ENCODE measurements at regions not wholly inside any gene's neighbourhood (a gene's known extent, or its start where the extent isn't known, plus 50 kb on each side); places are given as distances from the start of the nearest gene placed in this dataset.

- H3K4me1 ChIP-seq (ENCODE audit: insufficient read depth, poor library complexity, severe bottlenecking), result no peaks in the 10 kb centered on the region
- no peaks in the 10 kb centered on the region for H3K9me3 ChIP-seq (ENCODE audit: severe bottlenecking)
- no peaks in the 10 kb centered on the region for H3K27me3 ChIP-seq (ENCODE audit: insufficient read depth, poor library complexity, severe bottlenecking)
- DNase-seq (ENCODE audit: low spot score) (no peak), ATAC-seq (ENCODE audit: low read depth) (no peak)
- H3K36me3 ChIP-seq (ENCODE audit: low read depth), result no peaks in the 10 kb centered on the region
- H3K27ac ChIP-seq (ENCODE audit: poor library complexity, severe bottlenecking), result no peak overlapping the region
- H3K4me3 ChIP-seq (ENCODE audit: severe bottlenecking), result no peak overlapping the region
- TF ChIP-seq CTCF (IDR thresholded peaks at IDR 0.05; ENCODE audit: poor library complexity, severe bottlenecking), result no peak
Observed at GRCh38 chr9:10744669-10745068, 131.9 kb upstream of the PTPRD start.

GRCh38 chr9:10753474-10753873, 140.7 kb upstream of the PTPRD start:
- ATAC-seq (ENCODE audit: low read depth), result no peak
- no peak for TF ChIP-seq CTCF (IDR thresholded peaks at IDR 0.05; ENCODE audit: poor library complexity, severe bottlenecking)
- H3K27me3 ChIP-seq (ENCODE audit: insufficient read depth, poor library complexity, severe bottlenecking), result no peaks in the 10 kb centered on the region
- H3K4me1 ChIP-seq (ENCODE audit: insufficient read depth, poor library complexity, severe bottlenecking), result no peaks in the 10 kb centered on the region
- no peak for DNase-seq (ENCODE audit: low spot score)
- no peaks in the 10 kb centered on the region for H3K9me3 ChIP-seq (ENCODE audit: severe bottlenecking)
- no peak overlapping the region for H3K4me3 ChIP-seq (ENCODE audit: severe bottlenecking)
- no peak overlapping the region for H3K27ac ChIP-seq (ENCODE audit: poor library complexity, severe bottlenecking)
- H3K36me3 ChIP-seq (ENCODE audit: low read depth), result no peaks in the 10 kb centered on the region

GRCh38 chr9:10764481-10764880, 151.7 kb upstream of the PTPRD start:
- H3K27ac ChIP-seq (ENCODE audit: poor library complexity, severe bottlenecking), result no peak overlapping the region
- TF ChIP-seq CTCF (IDR thresholded peaks at IDR 0.05; ENCODE audit: poor library complexity, severe bottlenecking), result no peak
- no peak overlapping the region for H3K4me3 ChIP-seq (ENCODE audit: severe bottlenecking)
- DNase-seq (ENCODE audit: low spot score) (no peak), ATAC-seq (ENCODE audit: low read depth) (no peak)
- no peaks in the 10 kb centered on the region for H3K4me1 ChIP-seq (ENCODE audit: insufficient read depth, poor library complexity, severe bottlenecking)
- no peaks in the 10 kb centered on the region for H3K9me3 ChIP-seq (ENCODE audit: severe bottlenecking)
- no peaks in the 10 kb centered on the region for H3K27me3 ChIP-seq (ENCODE audit: insufficient read depth, poor library complexity, severe bottlenecking)
- no peaks in the 10 kb centered on the region for H3K36me3 ChIP-seq (ENCODE audit: low read depth)

GRCh38 chr9:10773136-10773535, 160.3 kb upstream of the PTPRD start:
- no peaks in the 10 kb centered on the region for H3K4me1 ChIP-seq (ENCODE audit: insufficient read depth, poor library complexity, severe bottlenecking)
- H3K4me3 ChIP-seq (ENCODE audit: severe bottlenecking), result no peak overlapping the region
- no peaks in the 10 kb centered on the region for H3K27me3 ChIP-seq (ENCODE audit: insufficient read depth, poor library complexity, severe bottlenecking)
- H3K36me3 ChIP-seq (ENCODE audit: low read depth), result no peaks in the 10 kb centered on the region
- ATAC-seq (ENCODE audit: low read depth) (no peak), DNase-seq (ENCODE audit: low spot score) (no peak)
- TF ChIP-seq CTCF (IDR thresholded peaks at IDR 0.05; ENCODE audit: poor library complexity, severe bottlenecking), result no peak
- no peak overlapping the region for H3K27ac ChIP-seq (ENCODE audit: poor library complexity, severe bottlenecking)
- H3K9me3 ChIP-seq (ENCODE audit: severe bottlenecking), result no peaks in the 10 kb centered on the region

- H3K4me1 ChIP-seq (ENCODE audit: insufficient read depth, poor library complexity, severe bottlenecking), result no peaks in the 10 kb centered on the region
- no peaks in the 10 kb centered on the region for H3K27me3 ChIP-seq (ENCODE audit: insufficient read depth, poor library complexity, severe bottlenecking)
- no peak for TF ChIP-seq CTCF (IDR thresholded peaks at IDR 0.05; ENCODE audit: poor library complexity, severe bottlenecking)
- no peaks in the 10 kb centered on the region for H3K36me3 ChIP-seq (ENCODE audit: low read depth)
- ATAC-seq (ENCODE audit: low read depth) (no peak), DNase-seq (ENCODE audit: low spot score) (no peak)
- H3K4me3 ChIP-seq (ENCODE audit: severe bottlenecking), result no peak overlapping the region
- H3K27ac ChIP-seq (ENCODE audit: poor library complexity, severe bottlenecking), result no peak overlapping the region
- H3K9me3 ChIP-seq (ENCODE audit: severe bottlenecking), result no peaks in the 10 kb centered on the region
Observed at GRCh38 chr9:10774051-10774450, 161.2 kb upstream of the PTPRD start.

Data from RWPE2 (cell line).